IMR-90 (cell line): ENCODE measurements at regions not wholly inside any gene's neighbourhood (a gene's known extent, or its start where the extent isn't known, plus 50 kb on each side); places are given as distances from the start of the nearest gene placed in this dataset.

Experiments
- ATAC-seq: fragments of 200-7000 bp; cut with Tn5 transposase; 2 replicates; pipeline ENCODE4 v1.9.1; 2020; ENCODE audit warnings: low read depth, mild to moderate bottlenecking, moderate library complexity
- BruUV-seq: library from RNA; stranded (reverse); fragments of 400-500 nt; replicated peaks from 2 replicates; lab custom pipeline; 2021; lab: Mats Ljungman, UMichigan
- CTCF ChIA-PET: fragments of 300-600 bp; formaldehyde crosslinking; extraction: SDS; loops from one replicate; lab custom pipeline; 2021; ENCODE audit warnings: antibody characterized with exemption; lab: Yijun Ruan, JAX
- POLR2A ChIA-PET: fragments of 300-600 bp; sonication (Branson Sonifier 250); formaldehyde crosslinking; loops from one replicate; lab custom pipeline; 2022; ENCODE audit warnings: antibody characterized with exemption; ENCODE audit not compliant: unreplicated experiment; lab: Charles Lee
- DNase-seq: peaks from one replicate; pipeline ENCODE4 v3.0.0; 2013
- H2AFZ ChIP-seq: replicated peaks from 2 replicates; pipeline ENCODE3; 2013; ENCODE audit warnings: low read length, mild to moderate bottlenecking; ENCODE audit not compliant: poor library complexity
- H2AK5ac ChIP-seq: 2 replicates; pipeline ENCODE4 v1.6.1; 2013; ENCODE audit warnings: low read depth, low read length, inconsistent platforms
- H2AK9ac ChIP-seq: replicated peaks from 2 replicates; pipeline ENCODE3; 2013; ENCODE audit warnings: mild to moderate bottlenecking, low read depth, low read length, moderate library complexity; ENCODE audit not compliant: poor library complexity
- H2BK120ac ChIP-seq: 2 replicates; pipeline ENCODE4 v1.6.1; 2013; ENCODE audit warnings: low read depth, low read length, inconsistent platforms
- H2BK15ac ChIP-seq: 3 replicates; pipeline ENCODE4 v1.6.1; 2013; ENCODE audit warnings: low read depth, low read length, inconsistent platforms
- H2BK20ac ChIP-seq: 2 replicates; pipeline ENCODE4 v1.6.1; 2013; ENCODE audit warnings: low read depth, mild to moderate bottlenecking, inconsistent platforms, low read length, moderate library complexity
- H2BK5ac ChIP-seq: 2 replicates; pipeline ENCODE4 v1.6.1; 2013; ENCODE audit warnings: mild to moderate bottlenecking, low read depth, low read length, inconsistent platforms; ENCODE audit not compliant: poor library complexity, severe bottlenecking
- H3K14ac ChIP-seq: replicated peaks from 2 replicates; pipeline ENCODE4 v1.6.1; 2013; ENCODE audit warnings: low read depth, low read length, inconsistent platforms
- H3K18ac ChIP-seq: 2 replicates; pipeline ENCODE4 v1.6.1; 2013; ENCODE audit warnings: low read depth, low read length, control low read depth
- H3K23ac ChIP-seq: 2 replicates; pipeline ENCODE4 v1.6.1; 2013; ENCODE audit warnings: low read depth, low read length, inconsistent platforms
- H3K27ac ChIP-seq: 2 replicates; pipeline ENCODE4 v1.5.1; 2013; ENCODE audit warnings: mild to moderate bottlenecking, control low read depth, low read length; ENCODE audit not compliant: insufficient read depth
- H3K27me3 ChIP-seq: 2 replicates; pipeline ENCODE4 v1.6.1; 2013; ENCODE audit warnings: low read length; ENCODE audit not compliant: control insufficient read depth, insufficient read depth
- H3K36me3 ChIP-seq: 2 replicates; pipeline ENCODE4 v1.6.1; 2013; ENCODE audit warnings: low read length, mixed read lengths; ENCODE audit not compliant: control insufficient read depth, insufficient read depth
- H3K4ac ChIP-seq: 2 replicates; pipeline ENCODE4 v1.6.1; 2013; ENCODE audit warnings: low read depth, low read length, inconsistent platforms
- H3K4me1 ChIP-seq: 2 replicates; pipeline ENCODE4 v1.6.1; 2013; ENCODE audit warnings: low read length, mixed read lengths; ENCODE audit not compliant: control insufficient read depth, insufficient read depth
- H3K4me2 ChIP-seq: 2 replicates; pipeline ENCODE4 v1.6.1; 2013; ENCODE audit warnings: low read depth, mild to moderate bottlenecking, control low read depth, low read length, moderate library complexity
- H3K4me3 ChIP-seq: 2 replicates; pipeline ENCODE4 v1.5.1; 2013; ENCODE audit warnings: low read depth, mild to moderate bottlenecking, control low read depth, low read length, moderate library complexity; ENCODE audit not compliant: insufficient read depth
- H3K56ac ChIP-seq: 2 replicates; pipeline ENCODE4 v1.6.1; 2013; ENCODE audit warnings: low read length, inconsistent platforms; ENCODE audit not compliant: insufficient read depth; ENCODE audit errors: extremely low read depth
- H3K79me1 ChIP-seq, 2 experiments: 2 replicates each; pipeline ENCODE4 v1.6.1; 2013; ENCODE audit warnings: low read length in 2 of 2, inconsistent platforms in 1 of 2, low read depth in 1 of 2
- H3K9ac ChIP-seq: 2 replicates; pipeline ENCODE4 v1.6.1; 2013; ENCODE audit warnings: low read depth, low read length, control low read depth
- H3K9me1 ChIP-seq: 2 replicates; pipeline ENCODE4 v1.6.1; 2013; ENCODE audit warnings: low read length, inconsistent platforms; ENCODE audit not compliant: insufficient read depth
- H3K9me3 ChIP-seq: 2 replicates; pipeline ENCODE4 v1.6.1; 2013; ENCODE audit warnings: low read length; ENCODE audit not compliant: control insufficient read depth, insufficient read depth
- H4K20me1 ChIP-seq: 2 replicates; pipeline ENCODE4 v1.6.1; 2013; ENCODE audit warnings: low read length, inconsistent platforms; ENCODE audit not compliant: insufficient read depth
- H4K5ac ChIP-seq: 2 replicates; pipeline ENCODE4 v1.6.1; 2013; ENCODE audit warnings: mild to moderate bottlenecking, low read depth, low read length, control low read depth
- H4K8ac ChIP-seq, 2 experiments: 2 replicates each; pipeline ENCODE4 v1.6.1; 2013; ENCODE audit warnings: low read depth in 2 of 2, low read length in 2 of 2, control low read depth in 1 of 2, inconsistent platforms in 1 of 2
- H4K91ac ChIP-seq: 2 replicates; pipeline ENCODE4 v1.6.1; 2013; ENCODE audit warnings: low read depth, low read length, inconsistent platforms; ENCODE audit not compliant: insufficient read depth
- BHLHE40 ChIP-seq: fragments of 150-350 bp; IDR thresholded peaks from 2 replicates; pipeline ENCODE4 v1.6.1; 2016; ENCODE audit warnings: mild to moderate bottlenecking, low read depth, low read length
- CHD1 ChIP-seq: IDR thresholded peaks from 2 replicates; pipeline ENCODE4 v1.6.1; 2012; ENCODE audit warnings: low read depth, low read length, improper control_type of control experiment
- MAFK ChIP-seq: IDR thresholded peaks from 2 replicates; pipeline ENCODE4 v1.6.1; 2012; ENCODE audit warnings: low read depth, low read length, improper control_type of control experiment
- MAZ ChIP-seq: IDR thresholded peaks from 2 replicates; pipeline ENCODE4 v1.6.1; 2012; ENCODE audit warnings: low read depth, mild to moderate bottlenecking, low read length, improper control_type of control experiment, moderate library complexity, borderline replicate concordance
- MXI1 ChIP-seq: IDR thresholded peaks from 2 replicates; pipeline ENCODE4 v1.6.1; 2012; ENCODE audit warnings: low read depth, mild to moderate bottlenecking, low read length, moderate library complexity, borderline replicate concordance
- NFE2L2 ChIP-seq: fragments of 150-350 bp; IDR thresholded peaks from 2 replicates; pipeline ENCODE4 v1.6.1; 2016; ENCODE audit warnings: low read depth, mild to moderate bottlenecking, low read length
- POLR2A ChIP-seq: IDR thresholded peaks from 2 replicates; pipeline ENCODE4 v1.6.1; 2012; ENCODE audit warnings: mild to moderate bottlenecking, low read depth, low read length
- RAD21 ChIP-seq: IDR thresholded peaks from 2 replicates; pipeline ENCODE4 v1.6.1; 2012; ENCODE audit warnings: low read length, improper control_type of control experiment
- RCOR1 ChIP-seq: IDR thresholded peaks from 2 replicates; pipeline ENCODE4 v1.6.1; 2012; ENCODE audit warnings: mild to moderate bottlenecking, low read length, improper control_type of control experiment; ENCODE audit not compliant: insufficient replicate concordance
- SMC3 ChIP-seq: fragments of 150-350 bp; IDR thresholded peaks from 2 replicates; pipeline ENCODE4 v1.6.1; 2016; ENCODE audit warnings: low read depth, mild to moderate bottlenecking, antibody characterized with exemption, low read length, moderate library complexity
- WGBS, 2 experiments: methylation state at CpG; one replicate each; pipeline versions ENCODE4 v1.1.5 to v1.1.7; 2013; ENCODE audit warnings: missing lambda C conversion rate in 2 of 2; ENCODE audit not compliant: insufficient read length in 1 of 2; ENCODE audit errors: extremely low coverage in 2 of 2; 5-methylcytosine and 5-hydroxymethylcytosine counted together
- dilution Hi-C: fragments of 300-500 bp; cut with HindIII; formaldehyde crosslinking; loops from one replicate; pipeline ENCODE4 v1.14.3; 2018; ENCODE audit warnings: low sequenced_read_pairs; ENCODE audit not compliant: unreplicated experiment
- in situ Hi-C: fragments of 300-500 bp; cut with MboI; formaldehyde crosslinking; loops from 3 replicates; pipeline ENCODE4 v1.14.3; 2019; ENCODE audit warnings: low sequenced_read_pairs, inconsistent platforms, mixed read lengths
- intact Hi-C: fragments of 100-400 bp; cut with micrococcal nuclease; formaldehyde crosslinking; loops from 2 replicates; pipeline ENCODE4 v1.10.0; 2022
- TF ChIP-seq, protein P1 (sequence below): fragments of 150-350 bp; IDR thresholded peaks from 2 replicates; pipeline ENCODE4 v1.6.1; 2017; ENCODE audit warnings: mild to moderate bottlenecking, antibody characterized with exemption, low read length, low read depth
- TF ChIP-seq, protein P2 (sequence below): fragments of 150-350 bp; IDR thresholded peaks from 2 replicates; pipeline ENCODE4 v1.6.1; 2016; ENCODE audit warnings: low read depth, mild to moderate bottlenecking, low read length, moderate library complexity, borderline replicate concordance
- TF ChIP-seq, protein P3 (sequence below): conservative IDR thresholded peaks from 2 replicates; pipeline ENCODE4 v1.5.1; 2012; ENCODE audit warnings: mild to moderate bottlenecking, low read depth, low read length, improper control_type of control experiment

DNA sequence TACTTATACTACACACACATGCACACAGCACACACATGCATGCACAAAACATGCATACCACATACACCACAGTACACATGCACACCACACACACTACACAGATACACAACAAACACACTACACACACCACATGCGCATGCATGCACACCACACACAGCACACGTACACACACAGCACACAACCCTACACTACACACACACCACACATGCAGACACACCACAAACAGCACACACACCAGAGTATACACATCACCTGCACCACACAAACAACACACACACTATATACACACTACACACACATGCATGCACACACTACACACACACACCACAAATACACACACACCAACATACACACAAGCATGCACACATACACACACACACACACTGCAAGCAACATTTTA is 166.8 kb downstream of the AHSP start:
- Histone ChIP-seq H2AFZ (no peak overlapping the region), H2BK15ac (no peak overlapping the region), H3K4ac (no peak overlapping the region), H4K20me1 (no peaks in the 10 kb centered on the region), H4K8ac (no peak overlapping the region), H3K18ac (no peak overlapping the region), H3K9me1 (peaks cover 4% of the 10 kb centered on the region), H3K27me3 (no peaks in the 10 kb centered on the region; the same call in 1 of the 2 replicates), H3K23ac (no peak overlapping the region), H2BK120ac (no peak overlapping the region), H3K4me3 (no peak overlapping the region), H3K9ac (no peak overlapping the region), H3K14ac (no peak overlapping the region), H3K4me1 (no peaks in the 10 kb centered on the region), H3K79me1 (no peaks in the 10 kb centered on the region), H3K9me3 (no peaks in the 10 kb centered on the region), H2AK5ac (no peak overlapping the region), H4K91ac (no peak overlapping the region), H2BK5ac (peak overlapping the region; percentile 67), H3K36me3 (no peaks in the 10 kb centered on the region), H2AK9ac (no peak overlapping the region), H2BK20ac (no peak overlapping the region), H4K5ac (no peak overlapping the region), H3K56ac (no peak overlapping the region), H3K27ac (no peak overlapping the region), H3K4me2 (no peak overlapping the region)
- no TSS peak for BruUV-seq
- TF ChIP-seq BHLHE40, result no peak
- TF ChIP-seq SMC3, result no peak
- TF ChIP-seq, protein P1, sequence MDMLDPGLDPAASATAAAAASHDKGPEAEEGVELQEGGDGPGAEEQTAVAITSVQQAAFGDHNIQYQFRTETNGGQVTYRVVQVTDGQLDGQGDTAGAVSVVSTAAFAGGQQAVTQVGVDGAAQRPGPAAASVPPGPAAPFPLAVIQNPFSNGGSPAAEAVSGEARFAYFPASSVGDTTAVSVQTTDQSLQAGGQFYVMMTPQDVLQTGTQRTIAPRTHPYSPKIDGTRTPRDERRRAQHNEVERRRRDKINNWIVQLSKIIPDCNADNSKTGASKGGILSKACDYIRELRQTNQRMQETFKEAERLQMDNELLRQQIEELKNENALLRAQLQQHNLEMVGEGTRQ, result no peak
- TF ChIP-seq, protein P2, sequence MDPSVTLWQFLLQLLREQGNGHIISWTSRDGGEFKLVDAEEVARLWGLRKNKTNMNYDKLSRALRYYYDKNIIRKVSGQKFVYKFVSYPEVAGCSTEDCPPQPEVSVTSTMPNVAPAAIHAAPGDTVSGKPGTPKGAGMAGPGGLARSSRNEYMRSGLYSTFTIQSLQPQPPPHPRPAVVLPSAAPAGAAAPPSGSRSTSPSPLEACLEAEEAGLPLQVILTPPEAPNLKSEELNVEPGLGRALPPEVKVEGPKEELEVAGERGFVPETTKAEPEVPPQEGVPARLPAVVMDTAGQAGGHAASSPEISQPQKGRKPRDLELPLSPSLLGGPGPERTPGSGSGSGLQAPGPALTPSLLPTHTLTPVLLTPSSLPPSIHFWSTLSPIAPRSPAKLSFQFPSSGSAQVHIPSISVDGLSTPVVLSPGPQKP, result no peak
- no peak for TF ChIP-seq MXI1
- TF ChIP-seq RAD21, result no peak
- TF ChIP-seq NFE2L2, result no peak
- TF ChIP-seq MAFK, result no peak
- TF ChIP-seq, protein P3, sequence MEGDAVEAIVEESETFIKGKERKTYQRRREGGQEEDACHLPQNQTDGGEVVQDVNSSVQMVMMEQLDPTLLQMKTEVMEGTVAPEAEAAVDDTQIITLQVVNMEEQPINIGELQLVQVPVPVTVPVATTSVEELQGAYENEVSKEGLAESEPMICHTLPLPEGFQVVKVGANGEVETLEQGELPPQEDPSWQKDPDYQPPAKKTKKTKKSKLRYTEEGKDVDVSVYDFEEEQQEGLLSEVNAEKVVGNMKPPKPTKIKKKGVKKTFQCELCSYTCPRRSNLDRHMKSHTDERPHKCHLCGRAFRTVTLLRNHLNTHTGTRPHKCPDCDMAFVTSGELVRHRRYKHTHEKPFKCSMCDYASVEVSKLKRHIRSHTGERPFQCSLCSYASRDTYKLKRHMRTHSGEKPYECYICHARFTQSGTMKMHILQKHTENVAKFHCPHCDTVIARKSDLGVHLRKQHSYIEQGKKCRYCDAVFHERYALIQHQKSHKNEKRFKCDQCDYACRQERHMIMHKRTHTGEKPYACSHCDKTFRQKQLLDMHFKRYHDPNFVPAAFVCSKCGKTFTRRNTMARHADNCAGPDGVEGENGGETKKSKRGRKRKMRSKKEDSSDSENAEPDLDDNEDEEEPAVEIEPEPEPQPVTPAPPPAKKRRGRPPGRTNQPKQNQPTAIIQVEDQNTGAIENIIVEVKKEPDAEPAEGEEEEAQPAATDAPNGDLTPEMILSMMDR, result no peak
- TF ChIP-seq POLR2A, result no peak
- TF ChIP-seq MAZ, result no peak
- TF ChIP-seq RCOR1, result no peak
- no peak for TF ChIP-seq CHD1
- ATAC-seq (no peak), DNase-seq (no peak)
- ChIA-PET POLR2A (no interaction called here), CTCF (no interaction called here)
- 89% methylated on average over 2 of the region's 2 CpGs; no CpG with 5 or more reads in 1 of the 2 experiments for WGBS, 2 experiments
- intact Hi-C loops (loop anchor here (10.0 kb wide), 1 partner anchor 480 kb away; the partner anchor contains the start of genes PYDC1 and TRIM72), in situ Hi-C loops (no loop called here), dilution Hi-C loops (no loop called here)
